Common myeloid progenitor, CD34-positive (primary cell): ENCODE measurements at regions not wholly inside any gene's neighbourhood (a gene's known extent, or its start where the extent isn't known, plus 50 kb on each side); places are given as distances from the start of the nearest gene placed in this dataset.

ENCODE experiments used
- CTCF ChIA-PET: fragments of 350-600 bp; sonication (Branson Sonifier 250); formaldehyde crosslinking; loops from one replicate; lab custom pipeline; 2021; ENCODE audit warnings: antibody characterized with exemption; lab: Charles Lee
- POLR2A ChIA-PET: fragments of 350-600 bp; sonication (Branson Sonifier 250); formaldehyde crosslinking; loops from one replicate; lab custom pipeline; 2021; ENCODE audit warnings: antibody characterized with exemption; lab: Charles Lee
- DNase-seq, 3 donors: peaks; one replicate each; pipeline versions ENCODE4 v3.0.0 to v3.0.0-alpha.2; 2013
- H3K27ac ChIP-seq, 2 experiments: 1 replicate in 1 of 2; 2 replicates in 1 of 2; pipeline ENCODE4 v1.7.0; 2013; ENCODE audit warnings: inconsistent platforms in 2 of 2, low read length in 2 of 2, mild to moderate bottlenecking in 2 of 2, low read depth in 1 of 2, moderate library complexity in 1 of 2; ENCODE audit not compliant: severe bottlenecking in 2 of 2, insufficient read depth in 1 of 2, poor library complexity in 1 of 2
- H3K27me3 ChIP-seq, 5 experiments: replicated peaks in 2 of 5; 1 replicate in 3 of 5; 2 replicates in 2 of 5; pipeline versions ENCODE4 v1.6.1 to v1.7.0; 2013; ENCODE audit warnings: low read length in 4 of 5, mild to moderate bottlenecking in 2 of 5, moderate library complexity in 2 of 5, inconsistent platforms in 1 of 5; ENCODE audit not compliant: insufficient read depth in 5 of 5, control insufficient read depth in 4 of 5
- H3K36me3 ChIP-seq, 4 experiments: 1 replicate in 2 of 4; 2 replicates in 2 of 4; pipeline versions ENCODE4 v1.6.1 to v1.7.0; 2013; ENCODE audit warnings: low read length in 3 of 4, control low read depth in 1 of 4, mild to moderate bottlenecking in 1 of 4; ENCODE audit not compliant: control insufficient read depth in 4 of 4, insufficient read depth in 4 of 4
- H3K4me1 ChIP-seq, 4 experiments: 1 replicate in 3 of 4; 2 replicates in 1 of 4; pipeline versions ENCODE4 v1.6.1 to v1.7.1; 2013; ENCODE audit warnings: low read length in 3 of 4, mild to moderate bottlenecking in 3 of 4, control low read depth in 1 of 4, inconsistent platforms in 1 of 4, moderate library complexity in 1 of 4; ENCODE audit not compliant: control insufficient read depth in 4 of 4, insufficient read depth in 4 of 4; ENCODE audit errors: control extremely low read depth in 1 of 4
- H3K4me3 ChIP-seq, 7 experiments: 1 replicate in 4 of 7; 2 replicates in 3 of 7; pipeline versions ENCODE4 v1.5.1 to v1.7.0; 2013; ENCODE audit warnings: mild to moderate bottlenecking in 7 of 7, low read length in 6 of 7, moderate library complexity in 6 of 7, inconsistent platforms in 2 of 7, low read depth in 2 of 7, control low read depth in 1 of 7; ENCODE audit not compliant: insufficient read depth in 4 of 7, control insufficient read depth in 1 of 7; ENCODE audit errors: extremely low read depth in 1 of 7
- H3K9me3 ChIP-seq, 5 experiments: 1 replicate in 4 of 5; 2 replicates in 1 of 5; pipeline versions ENCODE4 v1.6.1 to v1.7.1; 2013; ENCODE audit warnings: low read length in 4 of 5, mild to moderate bottlenecking in 2 of 5, inconsistent platforms in 1 of 5, low read depth in 1 of 5, moderate library complexity in 1 of 5; ENCODE audit not compliant: control insufficient read depth in 4 of 5, insufficient read depth in 2 of 5; ENCODE audit errors: control extremely low read depth in 1 of 5
- WGBS: methylation state at CpG from one replicate; pipeline ENCODE4 v1.1.5; 2013; ENCODE audit not compliant: insufficient coverage; 5-methylcytosine and 5-hydroxymethylcytosine counted together

DNA sequence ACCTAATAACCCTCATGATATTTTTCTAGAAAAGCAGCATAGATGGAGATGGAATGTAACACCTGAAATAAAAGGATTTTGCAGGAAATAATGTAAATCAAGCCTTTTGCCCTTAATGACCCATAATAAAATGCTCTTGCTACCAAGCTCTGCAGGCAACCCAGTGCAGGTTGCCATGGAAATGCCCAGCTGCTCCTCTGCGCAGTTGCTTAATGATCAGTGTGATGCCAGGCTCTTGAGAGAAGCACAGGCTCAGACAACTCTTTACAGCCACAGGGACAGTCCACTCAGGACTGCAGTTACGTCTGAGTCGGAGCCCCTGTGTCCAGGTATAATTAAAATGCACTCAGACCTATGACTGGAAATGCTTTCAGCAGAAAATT, 165.5 kb downstream of the LACC1 start:
- ChIA-PET CTCF (interaction anchor here (1.1 to 2.3 kb wide), 3 partner anchors 137 to 420 kb away, joined by 3 to 6 read pairs (median 5); no protein-coding TSS in a partner anchor), POLR2A (no interaction called here)
- Histone ChIP-seq H3K27ac (no peak overlapping the region), H3K9me3 (no peaks in the 10 kb centered on the region), H3K4me3 (no peak overlapping the region), H3K4me1 (no peaks in the 10 kb centered on the region), H3K36me3 (no peaks in the 10 kb centered on the region), H3K27me3 (no peaks in the 10 kb centered on the region)
- DNase-seq: no peak
- WGBS: 97% methylated on average over 3 of the region's 3 CpGs

GRCh38 chr13:44046428-44046827, 166.7 kb downstream of the LACC1 start:
- DNase-seq: no peak
- no peaks in the 10 kb centered on the region for H3K9me3 ChIP-seq
- WGBS: 90% methylated on average over 3 of the region's 5 CpGs
- peaks cover 0 to 7% (median 1%) of the 10 kb centered on the region in 4 experiments for H3K4me1 ChIP-seq
- H3K27me3 ChIP-seq: no peaks in the 10 kb centered on the region
- no peak overlapping the region for H3K27ac ChIP-seq
- no peaks in the 10 kb centered on the region for H3K36me3 ChIP-seq
- no peak overlapping the region for H3K4me3 ChIP-seq
- CTCF ChIA-PET: interaction anchor here (0.9 to 3.3 kb wide), 4 partner anchors 197 to 423 kb away, joined by 3 to 14 read pairs (median 6); no protein-coding TSS in a partner anchor
- POLR2A ChIA-PET: no interaction called here

DNA sequence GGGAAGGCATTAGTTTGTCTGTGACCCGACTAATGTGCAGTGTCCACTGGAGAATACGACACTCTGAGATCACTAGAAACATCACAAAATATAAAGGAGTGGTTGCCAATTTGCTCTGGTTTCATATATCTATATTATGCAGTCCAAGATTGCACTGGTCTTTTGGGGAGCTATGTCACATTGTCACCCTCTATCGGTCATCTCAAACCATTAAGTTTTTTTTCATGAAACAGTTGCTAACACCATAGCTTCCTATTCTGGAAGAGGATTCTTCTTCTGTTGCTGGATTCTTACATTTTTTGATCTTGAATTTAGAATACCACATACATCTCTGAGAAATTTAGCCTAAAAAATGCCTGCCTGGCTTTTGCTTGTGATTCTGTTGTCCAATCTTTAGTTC, 168.6 kb downstream of the LACC1 start:
- H3K4me3 ChIP-seq: no peak overlapping the region
- 100% methylated on average over 1 of the region's 3 CpGs for WGBS
- H3K4me1 ChIP-seq: peaks cover 0 to 19% (median 1%) of the 10 kb centered on the region in 4 experiments
- no peaks in the 10 kb centered on the region for H3K9me3 ChIP-seq
- no peak overlapping the region for H3K27ac ChIP-seq
- no peaks in the 10 kb centered on the region for H3K27me3 ChIP-seq
- peak in 1 of 3 donors; percentile 13 for DNase-seq
- POLR2A ChIA-PET: no interaction called here
- no peaks in the 10 kb centered on the region for H3K36me3 ChIP-seq
- CTCF ChIA-PET: interaction anchor here (1.0 to 3.3 kb wide), 9 partner anchors 140 to 422 kb away, joined by 3 to 14 read pairs (median 6); no protein-coding TSS in a partner anchor

DNA sequence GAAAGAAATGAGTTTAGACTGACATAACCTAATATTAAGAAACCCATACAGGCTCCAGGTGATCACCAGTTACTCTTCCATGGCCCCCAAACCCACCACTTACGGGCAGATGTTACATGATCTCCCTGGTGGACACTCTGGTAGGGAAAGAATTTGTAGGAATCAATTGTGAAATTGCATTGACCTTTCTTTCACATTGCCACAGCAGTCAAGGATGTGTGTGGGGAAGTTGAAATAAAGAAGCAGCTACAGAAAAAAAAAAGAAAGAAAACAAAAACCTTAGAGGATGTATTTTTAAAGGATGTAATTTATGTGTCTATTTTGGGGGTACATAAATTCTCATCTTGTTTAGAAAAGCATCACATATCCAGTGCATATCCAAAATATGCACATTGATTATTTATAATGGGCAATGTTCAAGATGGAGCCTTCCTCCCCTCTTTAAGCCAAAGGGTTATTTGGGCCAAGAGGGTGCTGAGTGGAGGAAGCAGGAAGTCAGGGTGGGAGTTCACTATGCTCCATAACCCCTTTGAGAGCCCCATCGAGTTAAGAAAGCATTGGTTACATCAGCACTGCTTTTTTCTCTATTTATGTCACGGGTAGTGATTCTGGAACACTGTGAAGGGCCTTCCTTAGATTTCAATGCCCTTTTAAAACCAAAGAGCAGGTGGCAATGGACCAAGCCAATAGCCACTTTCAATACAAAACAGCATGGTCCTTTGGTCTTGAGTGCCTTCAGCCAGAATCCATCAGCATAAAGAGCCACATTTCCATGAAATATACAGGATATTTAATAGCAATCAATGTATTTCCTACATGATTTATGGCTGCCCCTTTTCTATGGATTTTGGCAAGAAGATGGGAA, 169.6 kb downstream of the LACC1 start:
- WGBS: 50% methylated on average over 2 of the region's 3 CpGs
- ChIA-PET POLR2A (no interaction called here), CTCF (interaction anchor here (0.8 to 4.0 kb wide), 5 partner anchors 144 to 421 kb away, joined by 3 to 25 read pairs (median 13); no protein-coding TSS in a partner anchor)

DNA sequence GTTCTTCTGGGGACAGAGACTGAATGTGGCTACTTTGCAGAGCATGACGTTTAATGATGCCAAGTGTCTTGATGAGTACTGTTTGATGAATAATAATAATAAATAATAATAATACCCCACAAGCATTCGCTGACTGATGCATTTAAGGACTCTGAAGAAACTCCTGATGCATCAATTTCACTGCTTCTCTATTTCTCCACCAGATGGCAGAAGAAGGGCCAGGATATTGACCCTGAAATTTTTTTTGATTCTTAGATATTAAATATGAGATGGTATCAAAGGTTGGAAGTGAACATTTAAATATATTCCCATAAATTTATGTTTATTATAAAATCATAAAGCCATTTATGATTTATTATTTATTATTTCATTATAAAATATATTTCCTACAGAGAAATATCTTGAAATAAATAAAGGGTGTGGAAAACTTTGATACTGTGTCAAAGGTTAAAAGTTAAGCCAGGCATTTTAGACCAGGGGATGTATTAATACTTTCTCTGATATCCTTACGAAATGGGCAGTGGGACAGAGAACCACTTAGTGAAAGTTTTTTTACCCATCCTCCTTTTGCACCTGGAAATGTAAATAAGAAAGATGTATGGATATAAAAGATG, 170.9 kb downstream of the LACC1 start:
- Histone ChIP-seq H3K4me1 (peaks cover 0 to 24% (median 3%) of the 10 kb centered on the region in 4 experiments), H3K27me3 (no peaks in the 10 kb centered on the region), H3K4me3 (no peak overlapping the region), H3K36me3 (no peaks in the 10 kb centered on the region), H3K9me3 (no peaks in the 10 kb centered on the region), H3K27ac (no peak overlapping the region)
- peak; percentile 52 to 66 (median 58) for DNase-seq
- ChIA-PET POLR2A (no interaction called here), CTCF (interaction anchor here (1.2 to 4.0 kb wide), 4 partner anchors 69 to 420 kb away, joined by 3 to 25 read pairs (median 6); no protein-coding TSS in a partner anchor)
- WGBS: 100% methylated on average over 1 of the region's 3 CpGs

More for the DNA sequence above, 169.6 kb downstream of the LACC1 start:
- Histone ChIP-seq H3K36me3 (no peaks in the 10 kb centered on the region), H3K4me1 (peaks cover 0 to 19% (median 1%) of the 10 kb centered on the region in 4 experiments), H3K9me3 (no peaks in the 10 kb centered on the region), H3K4me3 (no peak overlapping the region), H3K27ac (no peak overlapping the region), H3K27me3 (no peaks in the 10 kb centered on the region)
- no peak for DNase-seq

DNA sequence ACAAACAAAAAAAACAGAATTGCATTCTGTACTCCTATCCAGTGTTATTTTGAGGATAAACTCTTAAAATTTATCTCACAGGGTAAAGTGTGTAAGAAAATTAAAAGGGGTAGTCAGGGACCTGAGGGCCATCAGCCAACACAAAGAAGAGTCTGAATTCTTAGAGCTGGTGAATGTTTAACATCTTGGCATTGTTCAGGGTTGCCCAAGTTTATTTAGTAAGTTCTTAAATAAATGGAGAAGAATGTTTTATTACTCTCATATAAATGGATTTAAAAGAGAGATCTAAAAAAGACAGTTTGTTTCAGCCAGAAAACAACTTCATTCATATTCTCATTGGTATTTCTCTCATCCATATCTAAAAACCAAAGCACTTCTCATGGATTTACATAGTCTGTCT, 171.7 kb downstream of the LACC1 start:
- Histone ChIP-seq H3K27ac (peak overlapping the region in 1 of 2 experiments; percentile 55), H3K36me3 (no peaks in the 10 kb centered on the region)
- CTCF ChIA-PET: interaction anchor here (1.0 to 4.0 kb wide), 6 partner anchors 11 to 420 kb away, joined by 3 to 25 read pairs (median 4); no protein-coding TSS in a partner anchor

More for the DNA sequence above, 171.7 kb downstream of the LACC1 start:
- no peak for DNase-seq
- Histone ChIP-seq H3K9me3 (no peaks in the 10 kb centered on the region), H3K27me3 (no peaks in the 10 kb centered on the region), H3K4me1 (peaks cover 0 to 28% (median 5%) of the 10 kb centered on the region in 4 experiments), H3K4me3 (no peak overlapping the region)
- POLR2A ChIA-PET: interaction anchor here (1.3 kb wide), 1 partner anchor 386 kb away, joined by 5 read pairs; no protein-coding TSS in a partner anchor
